ENCODE measurements at regions not wholly inside any gene's neighbourhood (a gene's known extent, or its start where the extent isn't known, plus 50 kb on each side); places are given as distances from the start of the nearest gene placed in this dataset.

DNA sequence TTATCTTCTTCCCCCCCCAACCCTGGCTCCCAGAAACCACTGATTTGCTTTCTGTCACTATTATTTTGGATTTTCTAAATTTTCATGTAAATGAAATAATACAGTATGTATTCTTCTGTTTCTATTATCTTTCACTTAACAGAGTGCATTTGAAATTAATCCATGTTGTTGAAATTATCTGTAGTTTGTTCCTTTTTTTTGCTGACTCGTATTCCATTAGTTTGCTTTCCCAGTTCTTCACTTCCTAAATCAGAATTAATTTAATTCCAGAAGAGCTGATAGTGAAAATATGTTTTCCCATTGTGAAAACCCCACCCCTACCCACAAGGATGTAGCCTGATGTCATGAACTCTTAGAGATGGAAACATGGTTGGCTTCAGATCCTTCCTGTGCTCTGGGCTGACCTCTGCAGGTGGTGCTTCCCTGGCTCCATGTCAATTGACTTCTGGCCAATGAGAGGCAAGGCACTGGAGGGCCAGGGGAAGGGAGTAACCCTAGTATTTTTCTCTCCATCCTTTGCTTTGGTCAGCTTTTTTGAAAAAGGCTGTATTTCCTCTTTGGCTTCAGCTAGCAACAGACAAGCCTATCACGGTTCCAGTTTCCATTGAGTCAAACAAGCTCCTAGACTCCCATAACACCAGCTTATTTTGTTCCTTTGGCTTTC lies 244.4 kb upstream of the HSF2 start:
- TF ChIP-seq CTCF (IDR thresholded peaks at IDR 0.05; ENCODE audit: insufficient read depth, low read length) (no peak), GABPA (IDR thresholded peaks at IDR 0.05; ENCODE audit: low read depth) (no peak)
